HG03139 (cell line): ENCODE measurements at regions not wholly inside any gene's neighbourhood (a gene's known extent, or its start where the extent isn't known, plus 50 kb on each side); places are given as distances from the start of the nearest gene placed in this dataset.

Experiments
- ATAC-seq: cut with Tn5 transposase; IDR thresholded peaks from one replicate; pipeline ENCODE4 v1.9.1; 2021; ENCODE audit not compliant: unreplicated experiment

DNA sequence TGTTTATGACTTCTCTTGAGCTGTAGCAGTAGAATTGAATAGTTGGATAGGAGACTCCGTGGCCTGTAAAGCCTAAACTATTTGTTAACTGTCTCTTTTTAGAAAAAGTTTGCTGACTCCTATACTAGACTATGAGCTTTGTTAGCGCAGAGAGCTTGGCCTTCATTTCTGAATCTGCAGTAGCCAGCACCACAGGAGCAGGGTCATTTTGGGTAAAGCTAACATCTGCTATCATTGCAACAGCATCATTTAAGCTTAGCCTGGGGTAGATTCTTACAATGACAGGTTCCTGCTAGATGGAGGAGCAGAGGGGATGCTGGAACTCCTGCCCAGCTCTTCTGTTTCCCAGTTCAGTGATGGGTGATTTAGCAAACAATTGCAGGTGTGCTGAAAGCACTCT, 133.7 kb upstream of the ASTN2 start:
- no peak for ATAC-seq

GRCh38 chr9:117547904-117548303, 133.0 kb upstream of the ASTN2 start:
- no peak for ATAC-seq

DNA sequence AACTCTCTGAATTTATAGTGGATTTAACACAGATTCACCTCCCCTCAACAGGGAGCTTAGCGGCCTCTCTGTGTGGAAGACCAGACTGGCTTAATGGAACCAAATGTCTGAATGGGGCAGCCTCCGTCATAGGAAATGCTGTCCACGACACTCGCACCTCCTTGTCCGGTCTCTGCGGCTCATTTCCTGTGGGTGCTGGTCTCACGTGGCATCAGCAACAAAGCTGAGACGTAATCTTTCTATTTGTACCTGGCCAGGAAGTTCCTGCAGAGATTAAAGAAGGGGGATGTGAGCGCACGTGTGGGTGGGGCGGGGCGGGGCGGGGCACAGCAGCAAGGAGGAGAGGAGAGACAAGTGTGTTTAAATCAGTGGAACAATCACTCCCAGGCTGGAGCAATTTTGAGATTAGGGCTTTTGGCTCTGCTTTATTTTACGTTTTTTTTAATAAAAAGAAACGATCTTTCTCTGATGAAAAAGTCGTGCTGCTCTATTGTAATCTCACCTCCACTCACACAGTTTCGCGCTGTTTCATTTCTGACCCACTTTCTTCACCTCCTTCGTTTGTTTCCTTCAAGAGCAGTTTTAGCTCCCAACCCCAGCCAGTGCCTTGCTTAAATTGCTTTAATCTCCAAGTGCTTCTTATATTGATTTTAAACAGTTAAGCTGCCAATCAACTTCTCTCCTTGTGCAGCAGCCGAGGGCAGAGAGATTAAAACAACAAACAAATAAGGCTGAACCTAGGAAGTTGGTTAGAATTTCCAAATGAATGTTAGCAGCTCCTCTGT, 132.2 kb upstream of the ASTN2 start:
- no peak for ATAC-seq

DNA sequence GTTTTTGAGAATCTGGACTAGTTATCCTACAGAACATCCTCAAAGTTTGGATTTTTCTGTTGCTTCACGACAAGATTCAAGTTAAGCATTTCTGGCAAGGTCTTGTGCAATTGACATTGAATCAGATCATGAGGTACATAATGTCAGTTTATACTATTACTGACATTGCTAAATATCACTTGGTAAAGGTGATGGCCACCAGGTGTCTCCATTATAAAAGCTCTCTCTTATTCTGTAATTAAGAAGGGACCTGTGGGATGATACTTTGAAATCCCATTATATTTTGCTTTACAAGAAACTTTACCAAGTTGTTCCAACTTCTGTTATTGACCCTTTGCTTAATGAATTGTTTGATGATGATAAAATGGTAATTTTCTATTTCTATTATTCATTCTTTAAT, 131.0 kb upstream of the ASTN2 start:
- no peak for ATAC-seq

GRCh38 chr9:117543089-117543488, 128.2 kb upstream of the ASTN2 start:
- ATAC-seq = no peak

- no peak for ATAC-seq
These were observed 127.2 kb upstream of the ASTN2 start for GRCh38 chr9:117542021-117542420.

GRCh38 chr9:117541181-117541580, 126.3 kb upstream of the ASTN2 start:
- ATAC-seq = no peak

DNA sequence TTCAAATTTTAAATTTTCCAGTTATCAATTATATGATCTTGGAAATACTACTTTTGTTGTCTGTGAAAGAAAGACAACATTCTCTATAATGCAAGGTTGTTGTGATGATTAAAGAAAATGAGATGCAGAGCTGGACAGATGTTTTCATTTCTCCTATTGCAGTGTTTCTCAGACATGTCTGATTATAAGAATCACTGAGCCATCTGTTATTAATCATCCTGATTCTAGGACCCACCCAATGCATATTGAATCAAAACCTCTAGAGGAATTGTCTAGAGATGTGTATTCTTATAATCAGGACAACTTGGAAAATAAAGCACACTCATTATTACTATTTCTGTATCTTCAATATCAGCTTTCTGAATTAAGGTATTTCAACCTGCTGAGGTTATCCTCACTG, 121.1 kb upstream of the ASTN2 start:
- no peak for ATAC-seq

DNA sequence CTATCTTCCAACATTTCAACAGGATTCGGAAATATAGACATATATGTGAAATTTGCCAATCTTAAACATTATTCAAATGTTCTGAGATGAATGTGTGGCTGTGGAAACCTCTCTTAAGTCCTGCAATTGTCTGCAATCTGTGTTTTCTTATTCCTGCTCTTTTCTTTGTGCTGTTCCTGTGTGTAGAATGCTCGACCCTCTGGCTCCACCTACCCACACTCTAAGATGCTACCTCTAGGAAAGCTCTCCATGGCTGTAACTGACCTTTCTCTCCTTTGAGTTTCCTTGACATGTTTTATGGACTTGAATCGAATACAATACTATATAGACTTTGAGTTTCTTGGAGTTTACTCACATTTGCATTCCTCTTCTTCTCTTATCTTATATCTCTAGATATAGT, 120.6 kb upstream of the ASTN2 start:
- ATAC-seq = no peak

DNA sequence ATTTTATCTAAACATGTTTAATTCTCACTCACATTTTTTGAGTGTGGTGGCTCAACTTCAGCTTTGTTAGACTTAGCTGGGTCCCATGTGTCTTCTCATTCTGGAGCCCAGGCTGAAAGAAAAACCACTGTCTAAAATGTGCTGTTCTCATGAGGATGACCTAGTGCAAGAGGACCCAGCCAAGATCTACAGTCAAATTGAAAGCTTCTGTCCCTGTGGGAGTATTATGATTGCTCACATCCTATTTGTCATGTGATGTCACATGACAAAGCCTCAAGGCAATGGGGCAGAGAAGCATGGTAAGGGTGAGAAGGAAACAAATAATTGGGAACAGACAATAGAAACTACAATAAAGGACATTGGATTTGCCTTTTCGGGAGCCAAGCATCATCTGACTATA, 113.4 kb upstream of the ASTN2 start:
- no peak for ATAC-seq

GRCh38 chr9:117526674-117527073, 111.8 kb upstream of the ASTN2 start:
- ATAC-seq = no peak

GRCh38 chr9:117523531-117524153, 108.8 kb upstream of the ASTN2 start:
- no peak for ATAC-seq

- ATAC-seq = no peak
These were observed 106.4 kb upstream of the ASTN2 start for GRCh38 chr9:117521293-117521692.

DNA sequence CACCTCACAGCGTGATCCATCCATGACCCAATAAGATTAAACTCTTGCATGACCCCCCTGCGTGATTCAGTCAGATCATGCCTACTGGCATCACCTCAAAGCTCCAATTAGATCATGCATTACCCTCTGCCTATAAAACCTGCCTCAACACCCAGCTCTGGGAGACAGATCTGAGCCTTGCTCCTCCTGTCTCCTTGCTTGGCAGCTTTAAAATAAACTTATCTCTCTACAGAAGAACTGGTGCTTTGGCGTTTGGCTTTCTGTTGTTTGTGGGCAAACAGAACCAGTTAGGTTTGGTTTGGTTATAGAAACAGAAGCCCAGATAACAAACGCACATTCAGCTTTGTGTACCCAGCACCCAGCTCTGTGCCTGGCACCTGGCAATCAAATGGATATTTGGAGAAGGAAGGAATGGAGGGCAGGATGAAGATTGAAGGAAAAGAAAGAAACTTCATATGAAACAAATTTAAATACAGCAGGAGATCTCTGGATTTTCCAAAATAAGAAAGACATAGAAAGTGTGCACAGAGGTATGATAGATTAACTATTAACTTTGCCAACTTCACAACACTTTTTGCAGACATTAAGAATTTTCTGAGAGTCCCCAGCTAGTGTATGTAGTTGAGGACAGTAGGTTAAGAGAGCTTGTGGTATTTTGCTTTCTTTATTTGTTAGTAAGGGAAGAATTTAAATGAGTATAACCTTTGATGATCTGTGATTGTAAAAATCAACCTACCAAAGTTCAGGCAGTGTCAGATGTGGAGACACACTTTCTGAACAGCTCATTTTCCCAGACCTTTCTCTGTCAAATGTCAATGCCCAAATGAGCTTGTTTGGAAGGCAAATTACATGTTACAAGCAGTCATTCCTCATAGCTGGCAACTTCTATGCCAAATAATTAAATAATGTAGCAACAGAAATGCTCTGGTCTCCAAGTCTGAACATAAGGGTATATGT, 102.1 kb upstream of the ASTN2 start:
- no peak for ATAC-seq

- ATAC-seq = no peak
These were observed 97.1 kb upstream of the ASTN2 start for GRCh38 chr9:117511852-117512481.

DNA sequence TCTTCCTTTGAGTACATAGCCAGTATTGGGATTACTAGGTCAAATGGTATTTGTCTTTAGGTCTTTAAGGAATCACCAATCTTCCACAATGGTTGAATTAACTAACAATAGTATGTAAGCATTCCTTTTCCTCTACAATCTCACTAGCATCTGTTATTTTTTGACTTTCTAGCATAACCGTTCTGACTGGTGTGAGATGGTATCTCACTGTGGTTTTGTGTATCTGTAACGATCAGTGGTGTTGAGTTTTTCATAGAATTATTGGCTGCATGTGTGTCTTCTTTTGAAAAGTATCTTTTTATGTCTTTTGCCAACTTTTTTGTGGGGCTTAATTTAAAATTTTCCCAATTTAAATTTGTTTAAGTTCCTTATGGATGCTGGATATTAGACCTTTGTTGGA, 81.5 kb upstream of the ASTN2 start:
- no peak for ATAC-seq

GRCh38 chr9:117494401-117495090, 79.7 kb upstream of the ASTN2 start:
- no peak for ATAC-seq

DNA sequence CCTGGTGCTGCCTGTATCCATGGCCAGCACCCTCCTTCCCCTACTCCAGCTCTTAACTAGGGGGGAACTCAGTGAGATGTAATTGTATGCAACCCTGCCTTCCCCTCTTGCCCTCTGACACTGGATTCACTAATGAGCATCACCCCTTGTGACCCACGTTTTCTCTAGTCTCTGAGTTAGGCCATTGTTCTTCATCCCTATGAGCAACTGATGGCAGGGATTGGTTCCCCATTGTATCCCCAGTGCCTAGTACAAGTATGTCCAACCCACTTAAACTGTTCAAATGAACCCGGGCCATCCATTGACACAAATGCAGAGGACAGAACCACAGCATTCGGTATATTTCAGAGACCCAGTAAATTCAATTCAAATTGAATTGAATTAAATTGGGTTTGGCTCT, 77.6 kb upstream of the ASTN2 start:
- ATAC-seq = no peak

- no peak for ATAC-seq
These were observed 76.6 kb upstream of the ASTN2 start for GRCh38 chr9:117491491-117491890.

GRCh38 chr9:117490199-117490598, 75.3 kb upstream of the ASTN2 start:
- no peak for ATAC-seq

DNA sequence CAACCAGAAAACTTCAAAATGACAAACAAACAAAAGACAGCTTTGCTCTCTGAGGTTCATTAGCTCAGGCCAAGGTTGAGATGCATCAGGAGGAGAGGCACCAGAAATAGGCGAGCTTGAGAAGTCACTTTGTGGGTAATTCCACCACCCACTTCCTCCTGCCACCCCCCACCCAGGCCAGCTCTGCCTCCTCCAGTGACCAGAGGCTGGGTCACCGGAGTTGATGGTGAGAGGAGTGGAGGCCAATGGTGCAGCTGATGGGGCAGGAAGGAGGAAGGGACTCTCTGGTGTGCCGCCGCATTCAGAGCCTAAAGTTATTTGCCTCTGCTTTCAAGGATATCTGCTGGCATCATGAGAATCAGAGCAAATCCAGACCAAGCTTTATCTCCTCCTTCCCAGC, 73.8 kb upstream of the ASTN2 start:
- ATAC-seq = no peak
